IMR-90 (cell line): ENCODE measurements at regions not wholly inside any gene's neighbourhood (a gene's known extent, or its start where the extent isn't known, plus 50 kb on each side); places are given as distances from the start of the nearest gene placed in this dataset.

Source experiments
- BHLHE40 ChIP-seq: fragments of 150-350 bp; IDR thresholded peaks from 2 replicates; pipeline ENCODE4 v1.6.1; 2016; ENCODE audit warnings: mild to moderate bottlenecking, low read depth, low read length
- CTCF ChIP-seq: conservative IDR thresholded peaks from 2 replicates; pipeline ENCODE4 v1.5.1; 2012; ENCODE audit warnings: mild to moderate bottlenecking, low read depth, low read length, improper control_type of control experiment
- FOS ChIP-seq: fragments of 150-350 bp; IDR thresholded peaks from 2 replicates; pipeline ENCODE4 v1.6.1; 2016; ENCODE audit warnings: low read depth, low read length
- MAZ ChIP-seq: IDR thresholded peaks from 2 replicates; pipeline ENCODE4 v1.6.1; 2012; ENCODE audit warnings: low read depth, mild to moderate bottlenecking, low read length, improper control_type of control experiment, moderate library complexity, borderline replicate concordance
- POLR2A ChIP-seq: IDR thresholded peaks from 2 replicates; pipeline ENCODE4 v1.6.1; 2012; ENCODE audit warnings: mild to moderate bottlenecking, low read depth, low read length
- RAD21 ChIP-seq: IDR thresholded peaks from 2 replicates; pipeline ENCODE4 v1.6.1; 2012; ENCODE audit warnings: low read length, improper control_type of control experiment
- RCOR1 ChIP-seq: IDR thresholded peaks from 2 replicates; pipeline ENCODE4 v1.6.1; 2012; ENCODE audit warnings: mild to moderate bottlenecking, low read length, improper control_type of control experiment; ENCODE audit not compliant: insufficient replicate concordance
- SMC3 ChIP-seq: fragments of 150-350 bp; IDR thresholded peaks from 2 replicates; pipeline ENCODE4 v1.6.1; 2016; ENCODE audit warnings: low read depth, mild to moderate bottlenecking, antibody characterized with exemption, low read length, moderate library complexity
- USF2 ChIP-seq: fragments of 150-350 bp; IDR thresholded peaks from 2 replicates; pipeline ENCODE4 v1.6.1; 2017; ENCODE audit warnings: mild to moderate bottlenecking, antibody characterized with exemption, low read length, low read depth

GRCh38 chr16:63890723-63891122, 1231.1 kb downstream of the CDH11 start:
- no peak for TF ChIP-seq POLR2A
- no peak for TF ChIP-seq CTCF
- TF ChIP-seq FOS: no peak
- TF ChIP-seq BHLHE40: no peak
- no peak for TF ChIP-seq SMC3
- TF ChIP-seq RAD21: no peak
- TF ChIP-seq RCOR1: no peak
- no peak for TF ChIP-seq USF2
- TF ChIP-seq MAZ: no peak
